Natural killer cell (primary cell): ENCODE measurements at regions not wholly inside any gene's neighbourhood (a gene's known extent, or its start where the extent isn't known, plus 50 kb on each side); places are given as distances from the start of the nearest gene placed in this dataset.
A peak's percentile ranks its signal among the peaks of the same experiment; 100 is the strongest.
"Not testable (repeated sequence)": the region's sequence is repeated elsewhere in the genome, so short reads cannot be mapped to it uniquely, and the experiment has no call there.

Source experiments
- ATAC-seq, 3 donors: fragments of 150-1000 bp in 2 of 3; fragments of 200-7000 bp in 1 of 3; cut with Tn5 transposase; 1 replicate in 1 of 3; 2 replicates in 2 of 3; pipeline ENCODE4 v1.10.0; 2021; ENCODE audit warnings: mild to moderate bottlenecking in 2 of 3, moderate library complexity in 2 of 3
- DNase-seq, 2 donors: peaks; one replicate each; pipeline versions ENCODE4 v3.0.0 to v3.0.0-alpha.2; 2013 to 2021; ENCODE audit warnings: mixed read lengths in 1 of 2
- H3K27ac ChIP-seq: one replicate; pipeline ENCODE4 v1.5.1; 2013; ENCODE audit warnings: mild to moderate bottlenecking, low read length
- H3K27me3 ChIP-seq: one replicate; pipeline ENCODE4 v1.6.1; 2013; ENCODE audit warnings: low read length; ENCODE audit not compliant: control insufficient read depth, insufficient read depth
- H3K36me3 ChIP-seq: one replicate; pipeline ENCODE4 v1.6.1; 2013; ENCODE audit warnings: low read length; ENCODE audit not compliant: control insufficient read depth, insufficient read depth
- H3K4me1 ChIP-seq: one replicate; pipeline ENCODE4 v1.6.1; 2013; ENCODE audit warnings: low read length; ENCODE audit not compliant: control insufficient read depth, insufficient read depth
- H3K4me3 ChIP-seq: one replicate; pipeline ENCODE4 v1.5.1; 2013; ENCODE audit warnings: low read length
- H3K9me3 ChIP-seq: one replicate; pipeline ENCODE4 v1.6.1; 2013; ENCODE audit warnings: low read length; ENCODE audit not compliant: control insufficient read depth, insufficient read depth
- H3K27ac Mint-ChIP-seq, 2 donors: one replicate each; pipeline ENCODE4 v1.8.0; 2022; ENCODE audit warnings: mild to moderate bottlenecking in 2 of 2, mixed read lengths in 2 of 2, moderate library complexity in 1 of 2
- H3K27me3 Mint-ChIP-seq, 2 donors: one replicate each; pipeline ENCODE4 v1.8.0; 2022; ENCODE audit warnings: low read depth in 2 of 2, mixed read lengths in 2 of 2
- H3K36me3 Mint-ChIP-seq: one replicate; pipeline ENCODE4 v1.8.0; 2022; ENCODE audit warnings: mixed read lengths
- H3K4me1 Mint-ChIP-seq, 2 donors: one replicate each; pipeline ENCODE4 v1.8.0; 2022; ENCODE audit warnings: mixed read lengths in 2 of 2
- H3K4me3 Mint-ChIP-seq: one replicate; pipeline ENCODE4 v1.8.0; 2022; ENCODE audit warnings: mild to moderate bottlenecking, moderate library complexity, mixed read lengths
- H3K9me3 Mint-ChIP-seq, 2 donors: one replicate each; pipeline ENCODE4 v1.8.0; 2022; ENCODE audit warnings: mixed read lengths in 2 of 2
- CTCF ChIP-seq: fragments of 200-600 bp; IDR thresholded peaks from one replicate; pipeline ENCODE4 v1.8.0; 2022; ENCODE audit warnings: antibody characterized with exemption
- WGBS: methylation state at CpG from one replicate; pipeline ENCODE4 v1.1.7; 2013; ENCODE audit warnings: missing lambda C conversion rate; ENCODE audit not compliant: insufficient coverage; 5-methylcytosine and 5-hydroxymethylcytosine counted together
- intact Hi-C: fragments of 100-400 bp; cut with micrococcal nuclease; formaldehyde crosslinking; loops from one replicate; pipeline ENCODE4 v1.14.2; 2022

- ATAC-seq: no peak
- no peaks in the 10 kb centered on the region for H3K4me1 Mint-ChIP-seq
- H3K27me3 ChIP-seq: no peaks in the 10 kb centered on the region
- 85% methylated on average over 3 of the region's 4 CpGs for WGBS
- no peak overlapping the region for H3K27ac ChIP-seq
- H3K4me1 ChIP-seq: no peaks in the 10 kb centered on the region
- no peaks in the 10 kb centered on the region for H3K36me3 Mint-ChIP-seq
- H3K4me3 Mint-ChIP-seq: no peak overlapping the region
- DNase-seq: no peak
- no peak overlapping the region for H3K27ac Mint-ChIP-seq
- H3K27me3 Mint-ChIP-seq: no peaks in the 10 kb centered on the region
- intact Hi-C loops: no loop called here
- H3K36me3 ChIP-seq: no peaks in the 10 kb centered on the region
- TF ChIP-seq CTCF: no peak
- no peaks in the 10 kb centered on the region for H3K9me3 Mint-ChIP-seq
- peaks cover 3% of the 10 kb centered on the region for H3K9me3 ChIP-seq
- H3K4me3 ChIP-seq: no peak overlapping the region
Measured at GRCh38 chr4:25509646-25510045, 132.6 kb downstream of the ANAPC4 start.

GRCh38 chr4:25511823-25512222, 134.8 kb downstream of the ANAPC4 start:
- H3K27ac Mint-ChIP-seq, ATAC-seq, DNase-seq, intact Hi-C loops, H3K4me1 ChIP-seq, H3K9me3 ChIP-seq, H3K27me3 Mint-ChIP-seq, H3K4me3 Mint-ChIP-seq, H3K4me3 ChIP-seq, H3K36me3 Mint-ChIP-seq, H3K4me1 Mint-ChIP-seq, H3K36me3 ChIP-seq, H3K9me3 Mint-ChIP-seq, H3K27me3 ChIP-seq, H3K27ac ChIP-seq: not testable (repeated sequence)
- 93% methylated on average over 9 of the region's 10 CpGs for WGBS

GRCh38 chr4:25513814-25514213, 136.8 kb downstream of the ANAPC4 start:
- Histone ChIP-seq H3K9me3 (no peaks in the 10 kb centered on the region), H3K27ac (no peak overlapping the region), H3K4me1 (no peaks in the 10 kb centered on the region), H3K4me3 (no peak overlapping the region), H3K36me3 (no peaks in the 10 kb centered on the region), H3K27me3 (no peaks in the 10 kb centered on the region)
- Mint-ChIP-seq H3K27ac (no peak overlapping the region), H3K27me3 (peaks cover 0 to 7% of the 10 kb centered on the region in 2 donors), H3K4me3 (no peak overlapping the region), H3K9me3 (no peaks in the 10 kb centered on the region), H3K36me3 (no peaks in the 10 kb centered on the region), H3K4me1 (no peaks in the 10 kb centered on the region)
- 94% methylated on average over 4 of the region's 4 CpGs for WGBS
- intact Hi-C loops: no loop called here
- DNase-seq (no peak), ATAC-seq (no peak)
- TF ChIP-seq CTCF: no peak

GRCh38 chr4:25523405-25523804, 132.2 kb upstream of the SLC34A2 start:
- H3K4me3 Mint-ChIP-seq: no peak overlapping the region
- intact Hi-C loops: no loop called here
- TF ChIP-seq CTCF: no peak
- H3K9me3 Mint-ChIP-seq: no peaks in the 10 kb centered on the region
- H3K4me3 ChIP-seq: no peak overlapping the region
- H3K36me3 ChIP-seq: no peaks in the 10 kb centered on the region
- no peaks in the 10 kb centered on the region for H3K27me3 ChIP-seq
- H3K36me3 Mint-ChIP-seq: no peaks in the 10 kb centered on the region
- H3K9me3 ChIP-seq: no peaks in the 10 kb centered on the region
- H3K27me3 Mint-ChIP-seq: peaks cover 0 to 3% of the 10 kb centered on the region in 2 donors
- 82% methylated on average over 4 of the region's 4 CpGs for WGBS
- no peak overlapping the region for H3K27ac Mint-ChIP-seq
- ATAC-seq: peak in 1 of 3 donors; percentile 24
- H3K4me1 Mint-ChIP-seq: no peaks in the 10 kb centered on the region
- DNase-seq: no peak
- no peaks in the 10 kb centered on the region for H3K4me1 ChIP-seq
- H3K27ac ChIP-seq: no peak overlapping the region
